ENCODE measurements at regions not wholly inside any gene's neighbourhood (a gene's known extent, or its start where the extent isn't known, plus 50 kb on each side); places are given as distances from the start of the nearest gene placed in this dataset.
A peak's percentile ranks its signal among the peaks of the same experiment; 100 is the strongest.

DNA sequence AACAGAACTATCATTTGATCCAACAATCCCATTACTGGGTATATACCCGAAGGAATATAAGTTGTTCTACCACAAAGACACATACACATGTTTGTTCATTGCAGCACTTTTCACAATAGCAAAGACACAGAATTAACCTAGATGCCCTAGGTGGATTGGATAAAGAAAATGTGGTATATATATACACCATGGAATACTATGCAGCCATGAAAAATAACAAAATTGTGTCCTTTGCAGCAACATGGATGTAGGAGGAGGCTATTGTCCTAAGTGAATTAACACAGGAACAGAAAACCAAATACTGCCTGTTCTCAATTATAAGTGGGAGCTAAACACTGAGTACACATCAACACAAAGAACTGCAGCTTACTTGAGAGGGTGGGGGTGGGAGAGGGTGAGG, 142.5 kb downstream of the IL20RB start:
- POLR2A ChIA-PET (ENCODE audit: partially characterized antibody): no interaction called here
- peaks cover 8 to 13% of the 10 kb centered on the region in 2 donors for H3K27me3 Mint-ChIP-seq

DNA sequence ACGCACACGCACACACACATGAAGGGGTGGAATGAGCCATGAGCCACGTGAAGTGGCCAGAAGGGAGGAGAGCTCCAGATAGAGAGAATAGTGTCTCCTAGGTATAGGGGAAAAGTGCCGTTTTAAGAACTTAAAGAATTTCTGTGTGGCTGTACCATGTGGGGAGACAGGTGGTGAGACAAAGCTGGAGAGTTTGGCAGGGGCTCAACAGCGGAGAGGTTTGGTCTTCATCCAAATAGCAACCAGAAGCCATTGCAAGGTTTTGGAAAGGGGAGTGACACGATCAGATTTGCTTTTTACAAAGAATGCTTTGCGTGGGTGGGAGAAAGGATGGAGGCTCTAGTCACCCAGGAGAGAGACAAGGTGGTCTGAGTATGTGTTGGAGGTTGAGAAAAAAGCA, 146.0 kb downstream of the IL20RB start:
- peaks cover 13 to 19% of the 10 kb centered on the region in 2 donors for H3K27me3 Mint-ChIP-seq

More for the DNA sequence above, 142.5 kb downstream of the IL20RB start:
- Mint-ChIP-seq H3K36me3 (no peaks in the 10 kb centered on the region), H3K4me3 (no peak overlapping the region), H3K4me1 (no peaks in the 10 kb centered on the region), H3K9me3 (peaks cover 0 to 4% (median 0%) of the 10 kb centered on the region in 8 donors), H3K27ac (no peak overlapping the region)
- intact Hi-C loops (cut with micrococcal nuclease): loop anchor here (10.0 kb wide), 1 partner anchor 1014 kb away; the partner anchor contains the start of gene DZIP1L
- no peaks in the 10 kb centered on the region for H3K36me3 ChIP-seq (ENCODE audit: insufficient read depth, low read length)
- H3K4me3 ChIP-seq (ENCODE audit: low read length in 2 of 2): no peak overlapping the region
- no peaks in the 10 kb centered on the region for H3K4me1 ChIP-seq (ENCODE audit: insufficient read depth, low read length)
- H3K27me3 ChIP-seq (ENCODE audit: insufficient read depth, low read length): no peaks in the 10 kb centered on the region
- no peak for DNase-seq
- H3K9me3 ChIP-seq (ENCODE audit: control insufficient read depth in 1 of 2, low read length in 2 of 2): no peaks in the 10 kb centered on the region
- no peak overlapping the region for H3K27ac ChIP-seq (ENCODE audit: low read depth, low read length)
- CTCF ChIA-PET (ENCODE audit: partially characterized antibody): interaction anchor here (2.9 kb wide), 1 partner anchor 11 kb away, joined by 23 read pairs; no protein-coding TSS in a partner anchor

DNA sequence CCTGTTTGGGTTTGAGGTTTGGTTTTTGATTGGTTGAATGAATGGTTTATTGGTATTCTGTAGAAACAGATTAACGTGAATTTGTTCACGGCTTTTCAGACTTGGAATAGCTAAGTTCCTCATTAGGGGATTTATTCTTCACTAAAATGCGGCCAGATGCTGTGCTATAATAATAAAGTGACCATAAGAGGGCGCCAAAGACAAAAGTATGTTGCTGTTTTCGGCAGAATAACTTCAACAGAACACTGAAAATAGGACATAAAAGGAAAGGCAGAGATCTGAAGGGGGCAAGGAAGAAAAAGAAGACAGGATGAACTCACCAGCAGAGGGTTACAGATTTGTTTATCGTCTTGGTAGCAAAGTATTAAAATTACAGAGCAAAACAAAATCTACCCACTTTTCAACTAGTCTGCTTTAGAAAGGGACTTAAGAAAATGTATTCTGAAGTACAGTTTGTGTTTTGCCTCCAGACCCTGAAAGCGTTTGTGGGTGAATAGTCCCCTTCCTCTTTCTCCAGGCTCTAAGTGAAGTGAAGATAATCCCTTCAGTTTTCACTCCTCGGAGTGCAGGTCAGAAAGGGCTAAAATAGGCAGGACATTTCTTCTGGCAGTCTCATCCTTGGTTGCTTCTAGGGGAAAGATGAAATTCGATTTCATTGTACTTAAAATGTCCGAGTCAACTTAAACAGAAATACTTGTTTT, 147.6 kb downstream of the IL20RB start:
- ChIA-PET CTCF (ENCODE audit: partially characterized antibody) (interaction anchor here (2.0 to 3.5 kb wide), 7 partner anchors 8 to 865 kb away, joined by 5 to 26 read pairs (median 10); no protein-coding TSS in a partner anchor), POLR2A (ENCODE audit: partially characterized antibody) (no interaction called here)
- Mint-ChIP-seq H3K36me3 (no peaks in the 10 kb centered on the region), H3K4me1 (no peaks in the 10 kb centered on the region), H3K4me3 (no peak overlapping the region), H3K9me3 (no peaks in the 10 kb centered on the region), H3K27ac (no peak overlapping the region), H3K27me3 (peaks cover 16 to 24% of the 10 kb centered on the region in 2 donors)
- H3K27ac ChIP-seq (ENCODE audit: low read depth, low read length): no peak overlapping the region
- H3K27me3 ChIP-seq (ENCODE audit: insufficient read depth, low read length): no peaks in the 10 kb centered on the region
- peak in 4 of 5 donors; percentile 19 to 35 (median 32) for DNase-seq
- intact Hi-C loops (cut with micrococcal nuclease): loop anchor here (1.0 to 10.0 kb wide), 3 partner anchors 841 to 1031 kb away; partner anchors contain the start of gene DZIP1L
- H3K4me1 ChIP-seq (ENCODE audit: insufficient read depth, low read length): no peaks in the 10 kb centered on the region
- no peaks in the 10 kb centered on the region for H3K9me3 ChIP-seq (ENCODE audit: control insufficient read depth in 1 of 2, low read length in 2 of 2)
- no peaks in the 10 kb centered on the region for H3K36me3 ChIP-seq (ENCODE audit: insufficient read depth, low read length)
- H3K4me3 ChIP-seq (ENCODE audit: low read length in 2 of 2): no peak overlapping the region

More for the DNA sequence above, 146.0 kb downstream of the IL20RB start:
- no peaks in the 10 kb centered on the region for H3K4me1 ChIP-seq (ENCODE audit: insufficient read depth, low read length)
- no peak overlapping the region for H3K4me3 ChIP-seq (ENCODE audit: low read length in 2 of 2)
- CTCF ChIA-PET (ENCODE audit: partially characterized antibody): interaction anchor here (0.8 kb wide), 1 partner anchor 8 kb away, joined by 3 read pairs; no protein-coding TSS in a partner anchor
- Mint-ChIP-seq H3K27ac (no peak overlapping the region), H3K36me3 (no peaks in the 10 kb centered on the region), H3K4me3 (no peak overlapping the region), H3K9me3 (peaks cover 0 to 4% (median 0%) of the 10 kb centered on the region in 8 donors), H3K4me1 (no peaks in the 10 kb centered on the region)
- DNase-seq: no peak
- no peak overlapping the region for H3K27ac ChIP-seq (ENCODE audit: low read depth, low read length)
- intact Hi-C loops (cut with micrococcal nuclease): loop anchor here (2.0 to 10.0 kb wide), 2 partner anchors 1011 to 1029 kb away; partner anchors contain the start of gene DZIP1L
- H3K9me3 ChIP-seq (ENCODE audit: control insufficient read depth in 1 of 2, low read length in 2 of 2): no peaks in the 10 kb centered on the region
- H3K27me3 ChIP-seq (ENCODE audit: insufficient read depth, low read length): no peaks in the 10 kb centered on the region
- POLR2A ChIA-PET (ENCODE audit: partially characterized antibody): no interaction called here
- no peaks in the 10 kb centered on the region for H3K36me3 ChIP-seq (ENCODE audit: insufficient read depth, low read length)

DNA sequence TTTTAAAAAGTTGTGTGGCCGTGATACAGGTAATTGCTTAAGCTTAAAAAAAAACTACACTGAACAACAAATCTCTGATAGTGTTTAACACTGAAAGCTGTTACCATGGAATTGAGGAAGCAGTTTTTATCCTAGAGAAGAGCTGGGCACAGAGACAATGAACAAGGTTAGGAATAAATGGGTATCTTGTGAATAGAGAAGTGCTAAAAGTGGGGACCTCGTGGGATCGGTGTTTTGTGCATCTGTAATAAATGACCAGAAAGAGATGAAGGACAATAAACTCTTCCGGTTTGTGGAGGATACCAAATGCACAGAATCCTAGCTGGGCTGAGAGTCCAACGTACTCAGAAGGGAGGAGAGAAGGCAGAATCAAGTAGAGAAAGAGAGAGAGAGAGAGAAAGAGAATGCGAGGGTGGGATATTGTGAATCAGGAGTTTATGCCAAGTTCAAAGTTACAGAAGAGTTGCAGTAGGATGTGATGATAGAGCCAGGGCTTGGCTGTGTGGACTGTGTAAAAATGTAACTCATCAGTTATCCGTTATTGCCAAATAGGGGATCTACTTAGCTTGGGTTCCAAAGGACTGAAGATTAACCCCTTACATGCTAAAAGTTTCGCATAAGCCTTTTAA, 148.9 kb downstream of the IL20RB start:
- Histone ChIP-seq H3K9me3 (ENCODE audit: control insufficient read depth in 1 of 2, low read length in 2 of 2) (no peaks in the 10 kb centered on the region), H3K4me1 (ENCODE audit: insufficient read depth, low read length) (no peaks in the 10 kb centered on the region), H3K27me3 (ENCODE audit: insufficient read depth, low read length) (no peaks in the 10 kb centered on the region), H3K36me3 (ENCODE audit: insufficient read depth, low read length) (no peaks in the 10 kb centered on the region), H3K4me3 (ENCODE audit: low read length in 2 of 2) (no peak overlapping the region), H3K27ac (ENCODE audit: low read depth, low read length) (no peak overlapping the region)
- POLR2A ChIA-PET (ENCODE audit: partially characterized antibody): no interaction called here
- intact Hi-C loops (cut with micrococcal nuclease): loop anchor here (10.0 kb wide), 1 partner anchor 1008 kb away; the partner anchor contains the start of gene DZIP1L
- H3K9me3 Mint-ChIP-seq: no peaks in the 10 kb centered on the region
- CTCF ChIA-PET (ENCODE audit: partially characterized antibody): interaction anchor here (0.8 to 3.5 kb wide), 8 partner anchors 10 to 864 kb away, joined by 5 to 26 read pairs (median 10); no protein-coding TSS in a partner anchor
- H3K4me3 Mint-ChIP-seq: no peak overlapping the region
- peaks cover 16 to 20% of the 10 kb centered on the region in 2 donors for H3K27me3 Mint-ChIP-seq
- no peaks in the 10 kb centered on the region for H3K36me3 Mint-ChIP-seq
- no peak overlapping the region for H3K27ac Mint-ChIP-seq
- H3K4me1 Mint-ChIP-seq: no peaks in the 10 kb centered on the region
- DNase-seq: no peak

DNA sequence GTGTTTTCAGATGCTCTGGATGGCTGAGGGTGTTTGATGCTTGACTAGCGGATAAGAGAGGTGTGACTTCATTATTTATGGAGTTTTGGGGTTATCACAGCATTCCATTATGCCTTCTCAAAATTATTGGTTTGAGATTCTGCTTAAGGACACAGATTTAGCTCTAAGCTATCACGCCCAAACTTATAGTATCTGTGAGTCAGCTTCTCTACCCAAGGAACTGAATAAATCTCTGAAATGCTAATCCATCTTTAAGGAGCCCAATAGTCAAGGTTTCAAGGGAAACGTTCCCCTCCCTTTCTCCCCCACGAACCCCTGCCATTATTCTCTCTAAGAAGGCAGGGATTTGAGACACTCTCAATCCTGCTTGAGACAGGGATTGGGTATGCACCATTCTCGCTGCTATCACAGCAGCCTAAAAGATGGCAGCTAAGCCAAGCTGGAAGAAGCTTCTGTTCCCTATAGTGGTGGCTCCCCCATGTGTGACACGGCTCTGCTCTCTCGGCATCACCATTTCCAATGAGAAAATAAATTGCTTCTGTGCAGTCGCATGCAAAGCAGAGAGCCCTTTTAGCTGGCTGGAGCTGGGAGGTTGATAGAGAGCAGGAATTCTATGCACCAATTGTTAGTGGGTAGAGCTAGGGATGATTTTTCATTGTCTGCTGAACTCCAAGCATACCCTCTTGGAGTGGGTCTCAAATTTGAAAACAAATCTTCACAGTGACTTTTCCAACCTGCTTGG, 151.1 kb downstream of the IL20RB start:
- ChIA-PET CTCF (ENCODE audit: partially characterized antibody) (interaction anchor here (2.3 to 4.6 kb wide), 6 partner anchors 7 to 838 kb away, joined by 7 to 35 read pairs (median 8); no protein-coding TSS in a partner anchor), POLR2A (ENCODE audit: partially characterized antibody) (no interaction called here)
- Mint-ChIP-seq H3K4me1 (no peaks in the 10 kb centered on the region), H3K27ac (no peak overlapping the region), H3K4me3 (no peak overlapping the region), H3K36me3 (no peaks in the 10 kb centered on the region), H3K9me3 (no peaks in the 10 kb centered on the region), H3K27me3 (peaks cover 15 to 18% of the 10 kb centered on the region in 2 donors)
- Histone ChIP-seq H3K4me3 (ENCODE audit: low read length in 2 of 2) (no peak overlapping the region), H3K4me1 (ENCODE audit: insufficient read depth, low read length) (no peaks in the 10 kb centered on the region), H3K36me3 (ENCODE audit: insufficient read depth, low read length) (no peaks in the 10 kb centered on the region), H3K27ac (ENCODE audit: low read depth, low read length) (no peak overlapping the region), H3K27me3 (ENCODE audit: insufficient read depth, low read length) (no peaks in the 10 kb centered on the region), H3K9me3 (ENCODE audit: control insufficient read depth in 1 of 2, low read length in 2 of 2) (no peaks in the 10 kb centered on the region)
- DNase-seq: no peak
- intact Hi-C loops (cut with micrococcal nuclease): loop anchor here (10.0 kb wide), 1 partner anchor 1006 kb away; the partner anchor contains the start of gene DZIP1L

DNA sequence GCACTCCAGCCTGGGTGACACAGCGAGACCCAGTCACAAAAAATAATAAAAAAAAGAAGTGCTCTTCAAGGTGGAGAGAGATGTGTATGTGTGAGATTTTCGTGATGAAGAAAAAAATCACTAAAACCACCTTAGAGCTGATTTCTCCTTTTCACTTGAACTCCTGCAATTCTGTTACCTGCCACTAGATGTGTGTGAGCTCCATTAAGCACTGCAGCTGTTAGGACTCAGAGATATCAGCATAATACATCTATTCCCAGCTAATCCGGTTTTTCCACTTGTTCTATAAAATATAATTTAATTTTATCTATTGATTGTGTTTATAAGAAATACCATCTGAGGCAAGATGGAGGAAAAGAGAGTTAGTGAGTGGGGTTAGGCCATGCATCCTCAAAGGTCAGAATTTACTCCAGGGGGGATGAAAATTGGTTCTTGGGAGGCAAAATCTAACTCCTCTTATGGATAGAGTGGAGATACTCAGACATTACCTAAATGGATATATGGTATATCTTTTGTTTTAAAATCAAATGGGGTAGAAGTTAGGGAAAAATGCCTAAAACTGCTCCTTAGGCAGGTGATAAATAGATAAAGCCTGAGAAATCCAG, 152.7 kb downstream of the IL20RB start:
- Histone ChIP-seq H3K27me3 (ENCODE audit: insufficient read depth, low read length) (no peaks in the 10 kb centered on the region), H3K36me3 (ENCODE audit: insufficient read depth, low read length) (no peaks in the 10 kb centered on the region), H3K9me3 (ENCODE audit: control insufficient read depth in 1 of 2, low read length in 2 of 2) (no peaks in the 10 kb centered on the region), H3K4me1 (ENCODE audit: insufficient read depth, low read length) (no peaks in the 10 kb centered on the region), H3K27ac (ENCODE audit: low read depth, low read length) (no peak overlapping the region), H3K4me3 (ENCODE audit: low read length in 2 of 2) (no peak overlapping the region)
- Mint-ChIP-seq H3K4me3 (no peak overlapping the region), H3K27ac (no peak overlapping the region), H3K27me3 (peaks cover 15 to 18% of the 10 kb centered on the region in 2 donors), H3K9me3 (no peaks in the 10 kb centered on the region), H3K36me3 (no peaks in the 10 kb centered on the region), H3K4me1 (no peaks in the 10 kb centered on the region)
- ChIA-PET POLR2A (ENCODE audit: partially characterized antibody) (no interaction called here), CTCF (ENCODE audit: partially characterized antibody) (interaction anchor here (2.3 to 4.6 kb wide), 6 partner anchors 9 to 836 kb away, joined by 7 to 35 read pairs (median 8); no protein-coding TSS in a partner anchor)
- intact Hi-C loops (cut with micrococcal nuclease): no loop called here
- no peak for DNase-seq

Measured in CD4-positive, alpha-beta memory T cell (primary cell).